ENCODE measurements at regions not wholly inside any gene's neighbourhood (a gene's known extent, or its start where the extent isn't known, plus 50 kb on each side); places are given as distances from the start of the nearest gene placed in this dataset.

DNA sequence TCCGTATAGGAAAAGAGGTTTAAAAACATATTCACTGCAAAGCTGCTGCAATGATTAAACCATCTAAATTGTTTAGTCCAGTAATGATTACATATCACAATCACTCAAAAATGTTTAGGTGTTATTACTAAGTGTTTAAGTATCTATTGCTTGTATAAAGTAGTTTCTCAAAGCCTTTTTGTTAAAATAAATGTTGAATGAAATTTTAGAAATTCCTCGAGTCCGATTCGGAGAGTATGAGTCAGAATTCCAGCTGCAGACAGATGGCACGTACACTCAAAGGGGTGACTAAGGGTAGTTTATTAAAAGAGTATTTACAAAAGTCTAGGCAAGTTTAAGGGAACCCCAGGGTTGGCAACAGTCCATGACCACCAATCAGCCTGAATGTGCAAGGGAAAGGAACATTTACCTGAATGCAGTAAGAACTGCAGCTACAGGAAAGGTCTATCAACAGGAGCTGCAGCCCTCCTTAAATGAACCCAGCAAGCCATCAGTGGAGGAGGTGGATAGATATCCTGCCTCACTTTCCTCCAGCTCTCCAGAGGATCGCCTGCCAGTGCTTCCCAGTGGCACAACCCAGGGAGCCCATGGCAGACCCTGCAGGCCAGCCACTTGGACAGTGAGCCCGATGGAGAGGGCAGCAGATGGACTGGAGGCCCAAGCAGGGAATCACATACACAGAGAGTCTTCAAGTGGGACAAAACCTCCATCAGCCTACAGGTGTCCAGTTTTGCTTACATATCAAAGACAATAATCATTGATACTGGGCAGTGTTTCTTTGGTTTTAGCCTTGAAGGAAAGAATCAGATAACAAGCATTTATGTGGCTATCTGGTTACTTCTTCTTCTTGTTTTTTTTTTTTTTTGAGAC lies 92.1 kb upstream of the SLC44A3 start:
- Histone ChIP-seq H3K27me3 (no peaks in the 10 kb centered on the region), H3K4me1 (peaks cover 7% of the 10 kb centered on the region), H3K27ac (no peak overlapping the region), H3K36me3 (ENCODE audit: low read depth, missing control alignments) (no peaks in the 10 kb centered on the region), H3K9me3 (no peaks in the 10 kb centered on the region), H3K4me3 (no peak overlapping the region)
- intact Hi-C loops (cut with DNase I; ENCODE audit: low total_unique reads), result no loop called here
- no peak for DNase-seq
- WGBS, 2 donors, result 60 to 65% methylated on average over 6 to 7 of the region's 7 CpGs
- TF ChIP-seq, protein P1, sequence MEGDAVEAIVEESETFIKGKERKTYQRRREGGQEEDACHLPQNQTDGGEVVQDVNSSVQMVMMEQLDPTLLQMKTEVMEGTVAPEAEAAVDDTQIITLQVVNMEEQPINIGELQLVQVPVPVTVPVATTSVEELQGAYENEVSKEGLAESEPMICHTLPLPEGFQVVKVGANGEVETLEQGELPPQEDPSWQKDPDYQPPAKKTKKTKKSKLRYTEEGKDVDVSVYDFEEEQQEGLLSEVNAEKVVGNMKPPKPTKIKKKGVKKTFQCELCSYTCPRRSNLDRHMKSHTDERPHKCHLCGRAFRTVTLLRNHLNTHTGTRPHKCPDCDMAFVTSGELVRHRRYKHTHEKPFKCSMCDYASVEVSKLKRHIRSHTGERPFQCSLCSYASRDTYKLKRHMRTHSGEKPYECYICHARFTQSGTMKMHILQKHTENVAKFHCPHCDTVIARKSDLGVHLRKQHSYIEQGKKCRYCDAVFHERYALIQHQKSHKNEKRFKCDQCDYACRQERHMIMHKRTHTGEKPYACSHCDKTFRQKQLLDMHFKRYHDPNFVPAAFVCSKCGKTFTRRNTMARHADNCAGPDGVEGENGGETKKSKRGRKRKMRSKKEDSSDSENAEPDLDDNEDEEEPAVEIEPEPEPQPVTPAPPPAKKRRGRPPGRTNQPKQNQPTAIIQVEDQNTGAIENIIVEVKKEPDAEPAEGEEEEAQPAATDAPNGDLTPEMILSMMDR (IDR thresholded peaks at IDR 0.05), result no peak
- TF ChIP-seq POLR2A (IDR thresholded peaks at IDR 0.05), result no peak

DNA sequence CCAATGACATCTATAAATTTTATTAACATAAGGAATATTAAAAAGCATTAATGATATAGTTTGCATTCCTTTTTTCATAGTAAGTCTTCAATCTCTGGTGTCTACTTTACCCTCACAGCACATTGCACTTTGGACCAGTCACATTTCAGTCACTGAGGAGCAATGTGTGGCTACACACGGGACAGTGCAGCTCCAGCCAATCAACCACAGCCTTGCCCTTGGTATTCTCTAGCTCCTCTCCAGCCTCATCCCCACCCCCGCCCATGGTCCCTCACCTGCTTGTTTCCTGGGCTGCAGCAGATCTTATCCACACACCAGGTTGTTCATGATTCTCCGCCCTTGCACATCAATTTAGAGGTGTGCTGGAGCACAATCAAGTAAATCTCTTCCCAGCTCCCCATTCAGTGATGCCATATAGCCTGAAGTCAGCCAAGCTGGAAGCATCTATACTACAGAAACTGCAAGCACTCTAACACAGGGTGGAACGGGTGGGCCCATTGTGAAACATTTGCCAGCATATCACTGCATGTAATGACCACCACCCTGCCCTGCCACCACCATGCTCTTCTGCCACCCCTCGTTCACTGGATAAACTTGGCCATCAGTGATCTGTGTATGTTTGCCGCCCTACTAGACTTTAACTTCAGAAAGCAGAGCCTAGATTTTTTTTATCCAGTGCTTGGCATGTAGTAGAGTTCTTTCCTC lies 93.0 kb upstream of the SLC44A3 start:
- intact Hi-C loops (cut with DNase I; ENCODE audit: low total_unique reads), result no loop called here
- Histone ChIP-seq H3K27ac (no peak overlapping the region), H3K36me3 (ENCODE audit: low read depth, missing control alignments) (no peaks in the 10 kb centered on the region), H3K27me3 (no peaks in the 10 kb centered on the region), H3K4me1 (peaks cover 7% of the 10 kb centered on the region), H3K9me3 (no peaks in the 10 kb centered on the region), H3K4me3 (no peak overlapping the region)
- no peak for DNase-seq
- 73 to 87% methylated on average over 5 to 6 of the region's 6 CpGs for WGBS, 2 donors
- TF ChIP-seq, protein P1 (IDR thresholded peaks at IDR 0.05), result no peak
- no peak for TF ChIP-seq POLR2A (IDR thresholded peaks at IDR 0.05)

DNA sequence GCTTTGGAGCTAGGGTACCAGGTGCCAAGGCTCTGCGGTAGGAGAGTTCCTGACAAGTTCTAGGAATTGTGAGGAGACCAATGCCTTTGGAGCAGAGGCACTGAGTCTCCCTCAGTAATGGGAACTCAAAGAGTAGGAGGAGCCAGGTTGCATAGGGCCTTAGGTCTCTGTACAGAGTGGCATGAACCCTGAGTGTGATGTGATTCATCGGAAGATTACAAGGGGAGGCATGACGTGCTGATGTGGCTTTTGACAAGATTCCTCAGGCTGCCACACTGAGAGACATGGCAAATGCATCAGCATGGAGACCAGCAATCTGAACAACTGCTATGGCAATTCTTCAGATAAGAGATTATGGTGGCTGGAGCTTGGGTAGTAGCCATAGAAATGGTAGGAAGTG lies 94.6 kb upstream of the SLC44A3 start:
- WGBS, 2 donors, result 97 to 98% methylated on average over 3 of the region's 3 CpGs
- Histone ChIP-seq H3K36me3 (ENCODE audit: low read depth, missing control alignments) (no peaks in the 10 kb centered on the region), H3K9me3 (no peaks in the 10 kb centered on the region), H3K27me3 (no peaks in the 10 kb centered on the region), H3K4me1 (peaks cover 7% of the 10 kb centered on the region), H3K4me3 (no peak overlapping the region), H3K27ac (no peak overlapping the region)
- intact Hi-C loops (cut with DNase I; ENCODE audit: low total_unique reads), result no loop called here
- no peak for TF ChIP-seq POLR2A (IDR thresholded peaks at IDR 0.05)
- TF ChIP-seq, protein P1 (IDR thresholded peaks at IDR 0.05), result no peak
- no peak for DNase-seq

DNA sequence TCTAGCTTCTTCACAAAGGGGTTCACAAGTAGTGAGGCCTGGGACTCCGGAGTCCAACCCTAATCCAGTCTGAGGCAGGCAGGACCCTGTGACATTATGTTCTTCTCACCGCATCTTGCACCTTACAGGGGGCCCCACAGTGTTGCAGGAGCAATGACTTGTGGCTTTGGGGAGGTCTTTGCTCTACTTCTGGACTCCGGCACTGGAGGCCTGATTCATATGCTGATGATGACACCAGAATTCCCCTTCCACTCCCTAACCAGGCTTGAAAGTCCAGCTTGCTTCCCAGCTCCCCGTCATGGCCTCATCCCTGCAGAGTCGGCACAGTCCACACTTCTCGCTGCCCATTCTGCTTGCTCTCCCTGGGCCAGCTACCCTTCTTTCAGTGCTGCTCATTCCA lies 96.3 kb upstream of the SLC44A3 start:
- Histone ChIP-seq H3K27ac (no peak overlapping the region), H3K27me3 (no peaks in the 10 kb centered on the region), H3K9me3 (no peaks in the 10 kb centered on the region), H3K36me3 (ENCODE audit: low read depth, missing control alignments) (no peaks in the 10 kb centered on the region), H3K4me3 (no peak overlapping the region), H3K4me1 (peaks cover 7% of the 10 kb centered on the region)
- TF ChIP-seq POLR2A (IDR thresholded peaks at IDR 0.05), result no peak
- TF ChIP-seq, protein P1 (IDR thresholded peaks at IDR 0.05), result no peak
- intact Hi-C loops (cut with DNase I; ENCODE audit: low total_unique reads), result no loop called here
- WGBS, 2 donors, result 80 to 86% methylated on average over 6 of the region's 6 CpGs
- DNase-seq, result no peak

Measured in testis (tissue), 2 donors.